Keratinocyte (primary cell): ENCODE measurements at regions not wholly inside any gene's neighbourhood (a gene's known extent, or its start where the extent isn't known, plus 50 kb on each side); places are given as distances from the start of the nearest gene placed in this dataset.

Source experiments
- DNase-seq: peaks from one replicate; pipeline ENCODE4 v3.0.0-alpha.2; 2011; ENCODE audit warnings: low read depth, missing footprints, low spot score
- FAIRE-seq: peaks from 2 replicates; lab custom pipeline; 2011; peaks lifted over from hg19 to GRCh38; lab: Jason Lieb, UNC
- H2AFZ ChIP-seq: 2 replicates; pipeline ENCODE4 v1.6.0; 2012; ENCODE audit warnings: low read length, control low read depth, inconsistent platforms; ENCODE audit not compliant: control insufficient read depth
- H3K27ac ChIP-seq: 2 replicates; pipeline ENCODE4 v1.5.1; 2011; ENCODE audit warnings: low read length; ENCODE audit not compliant: control insufficient read depth, insufficient read depth
- H3K27me3 ChIP-seq: 3 replicates; pipeline ENCODE4 v1.6.0; 2011; ENCODE audit warnings: low read length; ENCODE audit not compliant: control insufficient read depth, insufficient read depth; ENCODE audit errors: extremely low read depth
- H3K36me3 ChIP-seq, 2 experiments: 2 replicates in 1 of 2; 3 replicates in 1 of 2; pipeline ENCODE4 v1.5.1; 2011; ENCODE audit warnings: low read length in 2 of 2, mild to moderate bottlenecking in 1 of 2; ENCODE audit not compliant: control insufficient read depth in 2 of 2, insufficient read depth in 2 of 2; ENCODE audit errors: extremely low read depth in 1 of 2
- H3K4me1 ChIP-seq: 3 replicates; pipeline ENCODE4 v1.5.1; 2011; ENCODE audit warnings: low read length; ENCODE audit not compliant: control insufficient read depth, insufficient read depth; ENCODE audit errors: extremely low read depth
- H3K4me2 ChIP-seq: 3 replicates; pipeline ENCODE4 v1.6.0; 2011; ENCODE audit warnings: low read depth, low read length; ENCODE audit not compliant: control insufficient read depth, insufficient read depth; ENCODE audit errors: extremely low read depth
- H3K4me3 ChIP-seq, 3 experiments: fragments of 200-600 bp in 1 of 3; sonication (generic) in 1 of 3; 2 replicates in 2 of 3; 3 replicates in 1 of 3; pipeline ENCODE4 v1.5.1; 2011 to 2016; ENCODE audit warnings: low read length in 3 of 3, mild to moderate bottlenecking in 3 of 3, control low read depth in 2 of 3, inconsistent platforms in 1 of 3, low read depth in 1 of 3, mixed read lengths in 1 of 3, mixed run types in 1 of 3, moderate library complexity in 1 of 3; ENCODE audit not compliant: control insufficient read depth in 2 of 3, insufficient read depth in 2 of 3; ENCODE audit errors: extremely low read depth in 1 of 3
- H3K79me2 ChIP-seq: 2 replicates; pipeline ENCODE4 v1.6.0; 2012; ENCODE audit warnings: low read length; ENCODE audit not compliant: control insufficient read depth, insufficient read depth
- H3K9ac ChIP-seq: 3 replicates; pipeline ENCODE4 v1.6.0; 2011; ENCODE audit warnings: low read length; ENCODE audit not compliant: control insufficient read depth, insufficient read depth; ENCODE audit errors: extremely low read depth
- H3K9me1 ChIP-seq: 3 replicates; pipeline ENCODE4 v1.6.0; 2011; ENCODE audit warnings: low read length; ENCODE audit not compliant: control insufficient read depth, insufficient read depth; ENCODE audit errors: extremely low read depth
- H3K9me3 ChIP-seq: 2 replicates; pipeline ENCODE4 v1.5.1; 2012; ENCODE audit warnings: low read depth, low read length; ENCODE audit not compliant: control insufficient read depth
- H4K20me1 ChIP-seq: 3 replicates; pipeline ENCODE4 v1.6.0; 2011; ENCODE audit warnings: low read length; ENCODE audit not compliant: control insufficient read depth, insufficient read depth; ENCODE audit errors: extremely low read depth
- CTCF ChIP-seq, 3 experiments: IDR thresholded peaks in 1 of 3; conservative IDR thresholded peaks in 1 of 3; optimal IDR thresholded peaks in 1 of 3; 2 replicates in 2 of 3; 3 replicates in 1 of 3; pipeline versions ENCODE3 to v1.5.1; 2011; ENCODE audit warnings: low read length in 3 of 3, mild to moderate bottlenecking in 3 of 3, moderate library complexity in 2 of 3, control low read depth in 1 of 3, inconsistent platforms in 1 of 3; ENCODE audit not compliant: insufficient read depth in 2 of 3; ENCODE audit errors: extremely low read depth in 1 of 3
- EZH2 ChIP-seq: IDR thresholded peaks from one replicate; pipeline ENCODE4 v1.6.1; 2012; ENCODE audit warnings: inconsistent platforms, mild to moderate bottlenecking, low read length, moderate library complexity
- dilution Hi-C: fragments of 300-500 bp; cut with MboI; formaldehyde crosslinking; loops from one replicate; pipeline ENCODE4 v1.7.0; 2020; ENCODE audit warnings: low sequenced_read_pairs; ENCODE audit not compliant: extremely low pct_ligation_motif_present

DNA sequence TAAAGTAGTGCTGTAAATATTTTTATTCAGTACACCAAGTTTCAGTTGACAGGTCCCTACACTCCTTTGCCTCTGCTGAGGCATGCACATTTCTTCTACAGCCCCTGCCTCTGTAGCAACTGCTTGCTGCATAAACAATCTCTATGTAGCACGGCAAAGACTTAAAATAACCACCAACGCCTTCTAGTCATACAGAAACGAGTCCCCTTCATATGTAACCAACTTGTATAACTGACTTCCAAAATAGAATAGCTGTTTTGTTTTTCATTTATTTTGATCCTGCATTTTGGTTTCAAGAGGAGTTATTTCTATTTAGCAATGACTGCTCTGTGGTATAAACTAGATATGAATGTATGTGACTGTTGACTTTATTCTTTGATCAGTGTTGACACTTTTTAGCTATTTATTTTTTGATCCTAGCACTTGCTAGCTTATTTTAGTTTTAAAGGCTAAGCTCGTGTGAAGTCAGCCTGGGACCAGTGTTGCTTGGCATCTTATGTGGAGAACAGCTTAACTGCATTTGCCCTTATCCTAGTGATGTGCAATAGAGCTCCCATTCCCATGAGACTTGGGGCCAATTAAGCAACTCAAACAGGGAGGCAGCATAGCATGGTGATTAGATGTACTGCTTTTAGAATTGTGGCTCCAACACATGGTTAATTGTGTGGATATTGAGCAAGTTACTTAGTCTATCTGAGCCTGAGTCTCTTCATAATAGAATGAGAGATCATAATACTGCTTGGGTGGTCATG lies 79.6 kb downstream of the HRH4 start:
- dilution Hi-C loops, result no loop called here
- H3K79me2 ChIP-seq, result no peaks in the 10 kb centered on the region
- no peak for FAIRE-seq
- DNase-seq, result no peak
- H3K4me1 ChIP-seq, result no peaks in the 10 kb centered on the region
- H3K27ac ChIP-seq, result no peak overlapping the region
- H3K9me3 ChIP-seq, result no peaks in the 10 kb centered on the region
- H2AFZ ChIP-seq, result no peak overlapping the region
- no peaks in the 10 kb centered on the region for H3K36me3 ChIP-seq
- no peak for TF ChIP-seq CTCF (optimal IDR thresholded peaks at IDR 0.05 in 1 of 3, IDR thresholded peaks at IDR 0.05 in 1 of 3, conservative IDR thresholded peaks at IDR 0.05 in 1 of 3; ENCODE audit: extremely low read depth in 1 of 3, insufficient read depth in 2 of 3, low read length in 3 of 3)
- TF ChIP-seq EZH2, result no peak
- H3K9ac ChIP-seq, result no peak overlapping the region
- H3K4me3 ChIP-seq, result no peak overlapping the region
- H4K20me1 ChIP-seq, result no peaks in the 10 kb centered on the region
- H3K4me2 ChIP-seq, result no peak overlapping the region
- H3K27me3 ChIP-seq, result peaks cover 4% of the 10 kb centered on the region
- H3K9me1 ChIP-seq, result no peaks in the 10 kb centered on the region

DNA sequence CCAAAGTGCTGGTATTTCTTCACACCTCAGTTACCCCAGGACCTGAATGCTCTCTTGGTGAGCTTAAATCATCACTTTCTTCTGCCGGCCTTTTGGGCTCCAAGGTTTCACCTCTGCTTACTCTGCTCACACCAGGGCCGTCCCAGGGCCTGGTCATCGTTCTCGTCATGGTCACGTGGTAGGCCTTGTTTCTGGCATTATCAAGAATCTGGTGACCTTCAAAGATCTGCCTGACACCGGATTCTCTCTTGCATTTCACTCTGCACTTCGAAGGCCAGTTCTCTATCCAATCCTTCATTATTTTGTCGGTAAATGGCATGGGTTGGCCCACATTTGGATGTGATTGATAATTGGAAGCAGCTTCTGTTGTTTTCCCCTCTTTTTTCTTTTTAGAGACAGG lies 80.5 kb downstream of the HRH4 start:
- H3K4me1 ChIP-seq, result no peaks in the 10 kb centered on the region
- no peak overlapping the region for H3K27ac ChIP-seq
- DNase-seq (no peak), FAIRE-seq (no peak)
- H4K20me1 ChIP-seq, result no peaks in the 10 kb centered on the region
- no peak overlapping the region for H3K4me2 ChIP-seq
- H3K9me3 ChIP-seq, result no peaks in the 10 kb centered on the region
- H2AFZ ChIP-seq, result no peak overlapping the region
- dilution Hi-C loops, result no loop called here
- H3K36me3 ChIP-seq, result no peaks in the 10 kb centered on the region
- no peak overlapping the region for H3K4me3 ChIP-seq
- H3K27me3 ChIP-seq, result peaks cover 4% of the 10 kb centered on the region
- TF ChIP-seq CTCF (optimal IDR thresholded peaks at IDR 0.05 in 1 of 3, IDR thresholded peaks at IDR 0.05 in 1 of 3, conservative IDR thresholded peaks at IDR 0.05 in 1 of 3; ENCODE audit: extremely low read depth in 1 of 3, insufficient read depth in 2 of 3, low read length in 3 of 3), result no peak
- no peaks in the 10 kb centered on the region for H3K9me1 ChIP-seq
- H3K79me2 ChIP-seq, result no peaks in the 10 kb centered on the region
- H3K9ac ChIP-seq, result no peak overlapping the region
